ENCODE measurements at regions not wholly inside any gene's neighbourhood (a gene's known extent, or its start where the extent isn't known, plus 50 kb on each side); places are given as distances from the start of the nearest gene placed in this dataset.

DNA sequence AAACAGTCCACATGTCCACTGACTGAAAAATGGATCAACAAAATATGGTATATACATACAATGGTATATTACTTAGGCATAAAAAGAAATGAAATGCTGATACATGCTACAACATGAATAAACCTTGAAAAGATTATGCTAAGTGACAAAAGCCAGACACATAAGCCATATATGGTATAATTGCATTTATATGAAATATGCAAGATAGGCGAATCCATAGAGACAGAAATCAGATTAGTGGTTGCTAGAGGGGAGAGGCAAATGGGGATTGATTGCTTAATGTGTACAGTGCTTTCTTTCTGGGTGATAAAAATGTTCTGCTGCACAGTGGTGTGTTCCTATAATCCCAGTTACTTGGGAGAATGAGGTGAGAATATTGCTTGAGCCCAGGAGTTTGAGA lies 171.0 kb downstream of the CYP26B1 start:
- Histone ChIP-seq H2BK15ac (ENCODE audit: low read length) (no peak overlapping the region), H4K91ac (replicated peaks; ENCODE audit: insufficient read length, low read length) (no peak overlapping the region), H2BK5ac (ENCODE audit: low read depth, low read length) (no peak overlapping the region), H3K4ac (replicated peaks; ENCODE audit: insufficient read length, low read depth, low read length) (no peak overlapping the region), H4K8ac (ENCODE audit: extremely low read depth, insufficient read depth, low read length) (no peak overlapping the region), H2AFZ (ENCODE audit: low read length) (no peak overlapping the region), H3K27me3 (replicated peaks in 1 of 4; ENCODE audit: control insufficient read depth in 3 of 4, extremely low read depth in 1 of 4, insufficient read depth in 3 of 4, low read length in 3 of 4) (no peaks in the 10 kb centered on the region), H2AK5ac (ENCODE audit: low read depth, low read length) (no peak overlapping the region), H3K4me3 (ENCODE audit: extremely low read depth in 1 of 4, insufficient read depth in 2 of 4, low read depth in 3 of 4, low read length in 4 of 4) (no peak overlapping the region), H4K5ac (ENCODE audit: insufficient read length, low read depth, low read length) (no peak overlapping the region), H3K27ac (ENCODE audit: low read depth, low read length) (no peak overlapping the region), H3K9me3 (ENCODE audit: insufficient read depth in 2 of 2, low read depth in 1 of 2, low read length in 1 of 2) (peaks cover 5 to 10% of the 10 kb centered on the region in 2 experiments; a peak in 3 of 4 replicates), H2BK20ac (ENCODE audit: low read length) (no peak overlapping the region), H3K4me1 (replicated peaks in 1 of 4; ENCODE audit: control insufficient read depth in 3 of 4, insufficient read depth in 4 of 4, low read length in 3 of 4) (no peaks in the 10 kb centered on the region), H3K79me2 (ENCODE audit: control insufficient read depth in 1 of 2, insufficient read depth in 2 of 2, low read length in 2 of 2) (no peaks in the 10 kb centered on the region), H3K79me1 (ENCODE audit: low read depth, low read length) (no peaks in the 10 kb centered on the region), H3K36me3 (ENCODE audit: control insufficient read depth in 2 of 4, insufficient read depth in 4 of 4, low read length in 3 of 4) (no peaks in the 10 kb centered on the region), H3K56ac (replicated peaks; ENCODE audit: insufficient read length, low read depth, low read length) (no peak overlapping the region), H3K9ac (replicated peaks in 1 of 4; ENCODE audit: extremely low read depth in 1 of 4, low read depth in 3 of 4, low read length in 3 of 4) (no peak overlapping the region), H2BK120ac (replicated peaks; ENCODE audit: low read depth, low read length) (no peak overlapping the region), H3K23me2 (ENCODE audit: low read depth, low read length) (no peaks in the 10 kb centered on the region), H2BK12ac (ENCODE audit: low read depth, low read length) (no peak overlapping the region), H3K14ac (ENCODE audit: insufficient read length) (no peak overlapping the region), H3K18ac (ENCODE audit: extremely low read depth, low read length) (no peak overlapping the region), H4K20me1 (replicated peaks in 1 of 2; ENCODE audit: control insufficient read depth in 1 of 2, insufficient read depth in 2 of 2, low read length in 2 of 2) (no peaks in the 10 kb centered on the region), H3K23ac (ENCODE audit: insufficient read length) (no peak overlapping the region), H3K4me2 (ENCODE audit: insufficient read depth in 1 of 2, low read depth in 2 of 2, low read length in 2 of 2) (no peak overlapping the region)
- 96% methylated on average over 1 of the region's 1 CpG; no CpG with 5 or more reads in 1 of the 2 experiments for WGBS, 2 experiments (ENCODE audit: extremely low coverage in 1 of 2, insufficient coverage in 1 of 2, insufficient read length in 1 of 2, insufficient replicate concordance in 2 of 2, low coverage in 1 of 2, low lambda C conversion rate in 2 of 2, missing lambda C conversion rate in 1 of 2)
- POLR2A ChIA-PET (ENCODE audit: partially characterized antibody): no interaction called here
- no peak for TF ChIP-seq POLR2AphosphoS5 (IDR thresholded peaks at IDR 0.05; ENCODE audit: low read depth, low read length)
- no peak for TF ChIP-seq MAFK (IDR thresholded peaks at IDR 0.05; ENCODE audit: low read depth, low read length)
- no peak for TF ChIP-seq RBBP5 (IDR thresholded peaks at IDR 0.05; ENCODE audit: borderline replicate concordance, low read depth, low read length)
- no peak for TF ChIP-seq ASH2L (IDR thresholded peaks at IDR 0.05; ENCODE audit: low read length)
- no peak for TF ChIP-seq EZH2 (IDR thresholded peaks at IDR 0.05; ENCODE audit: low read depth, low read length, severe bottlenecking)
- no peak for TF ChIP-seq CTBP2 (IDR thresholded peaks at IDR 0.05; ENCODE audit: borderline replicate concordance, insufficient read depth, insufficient read length, low read length)
- no peak for TF ChIP-seq YY1 (IDR thresholded peaks at IDR 0.05; ENCODE audit: low read depth, low read length)
- TF ChIP-seq SUZ12 (IDR thresholded peaks at IDR 0.05; ENCODE audit: low read length): no peak
- TF ChIP-seq, protein P1, sequence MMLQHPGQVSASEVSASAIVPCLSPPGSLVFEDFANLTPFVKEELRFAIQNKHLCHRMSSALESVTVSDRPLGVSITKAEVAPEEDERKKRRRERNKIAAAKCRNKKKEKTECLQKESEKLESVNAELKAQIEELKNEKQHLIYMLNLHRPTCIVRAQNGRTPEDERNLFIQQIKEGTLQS (IDR thresholded peaks at IDR 0.05; ENCODE audit: insufficient read depth, low read depth, low read length): no peak
- FAIRE-seq (no peak), DNase-seq (ENCODE audit: low read depth in 1 of 2, low spot score in 2 of 2) (no peak)
- CTCF ChIA-PET (ENCODE audit: partially characterized antibody): no interaction called here
